Esophagus mucosa (tissue), 1 donor: ENCODE measurements at regions not wholly inside any gene's neighbourhood (a gene's known extent, or its start where the extent isn't known, plus 50 kb on each side); places are given as distances from the start of the nearest gene placed in this dataset.

Source experiments
- ATAC-seq: fragments of 200-7000 bp; cut with Tn5 transposase; one replicate; pipeline ENCODE4 v1.9.1; 2020
- donor health status: DM: yes; HTN: yes; CAD: no.

GRCh38 chr12:100741084-100741711, 53.4 kb upstream of the ANO4 start:
- no peak for ATAC-seq

GRCh38 chr12:100743060-100743459, 51.5 kb upstream of the ANO4 start:
- no peak for ATAC-seq
